Fibroblast of pulmonary artery (primary cell): ENCODE measurements at regions not wholly inside any gene's neighbourhood (a gene's known extent, or its start where the extent isn't known, plus 50 kb on each side); places are given as distances from the start of the nearest gene placed in this dataset.
A peak's percentile ranks its signal among the peaks of the same experiment; 100 is the strongest.

ENCODE experiments used
- DNase-seq: peaks from one replicate; pipeline ENCODE4 v3.0.0-alpha.2; 2010; ENCODE audit warnings: low read depth
- H3K4me3 ChIP-seq: replicated peaks from 2 replicates; pipeline ENCODE4 v1.5.1; 2011; ENCODE audit warnings: low read depth, mild to moderate bottlenecking, control low read depth, low read length, moderate library complexity
- TF ChIP-seq, protein P1 (sequence below): IDR thresholded peaks from 2 replicates; pipeline ENCODE4 v1.5.1; 2011; ENCODE audit warnings: mild to moderate bottlenecking, control low read depth, low read length, inconsistent platforms; ENCODE audit errors: missing control alignments

DNA sequence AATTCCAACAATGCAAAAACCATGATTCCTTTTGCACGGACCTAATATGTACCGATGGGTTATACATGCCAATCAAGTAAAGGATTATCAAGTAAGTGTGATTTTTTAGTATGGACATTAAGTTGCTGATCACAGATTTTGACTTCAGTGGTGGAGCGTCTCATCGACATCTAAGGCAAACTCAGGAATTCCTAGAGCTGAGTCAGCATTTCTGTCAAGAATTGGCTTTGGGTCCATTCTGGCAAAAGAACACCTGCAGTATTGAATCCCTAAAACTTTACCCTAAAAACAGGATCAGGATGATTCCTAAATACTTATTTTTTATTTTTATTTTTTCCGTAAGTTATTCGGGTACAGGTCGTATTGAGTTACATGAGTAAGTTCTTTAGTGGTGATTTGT, 83.6 kb downstream of the HPGD start:
- no peak for DNase-seq
- H3K4me3 ChIP-seq: no peak overlapping the region
- TF ChIP-seq, protein P1, sequence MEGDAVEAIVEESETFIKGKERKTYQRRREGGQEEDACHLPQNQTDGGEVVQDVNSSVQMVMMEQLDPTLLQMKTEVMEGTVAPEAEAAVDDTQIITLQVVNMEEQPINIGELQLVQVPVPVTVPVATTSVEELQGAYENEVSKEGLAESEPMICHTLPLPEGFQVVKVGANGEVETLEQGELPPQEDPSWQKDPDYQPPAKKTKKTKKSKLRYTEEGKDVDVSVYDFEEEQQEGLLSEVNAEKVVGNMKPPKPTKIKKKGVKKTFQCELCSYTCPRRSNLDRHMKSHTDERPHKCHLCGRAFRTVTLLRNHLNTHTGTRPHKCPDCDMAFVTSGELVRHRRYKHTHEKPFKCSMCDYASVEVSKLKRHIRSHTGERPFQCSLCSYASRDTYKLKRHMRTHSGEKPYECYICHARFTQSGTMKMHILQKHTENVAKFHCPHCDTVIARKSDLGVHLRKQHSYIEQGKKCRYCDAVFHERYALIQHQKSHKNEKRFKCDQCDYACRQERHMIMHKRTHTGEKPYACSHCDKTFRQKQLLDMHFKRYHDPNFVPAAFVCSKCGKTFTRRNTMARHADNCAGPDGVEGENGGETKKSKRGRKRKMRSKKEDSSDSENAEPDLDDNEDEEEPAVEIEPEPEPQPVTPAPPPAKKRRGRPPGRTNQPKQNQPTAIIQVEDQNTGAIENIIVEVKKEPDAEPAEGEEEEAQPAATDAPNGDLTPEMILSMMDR: no peak

GRCh38 chr4:174437749-174438148, 84.5 kb downstream of the HPGD start:
- TF ChIP-seq, protein P1: no peak
- DNase-seq: peak; percentile 16
- H3K4me3 ChIP-seq: no peak overlapping the region

DNA sequence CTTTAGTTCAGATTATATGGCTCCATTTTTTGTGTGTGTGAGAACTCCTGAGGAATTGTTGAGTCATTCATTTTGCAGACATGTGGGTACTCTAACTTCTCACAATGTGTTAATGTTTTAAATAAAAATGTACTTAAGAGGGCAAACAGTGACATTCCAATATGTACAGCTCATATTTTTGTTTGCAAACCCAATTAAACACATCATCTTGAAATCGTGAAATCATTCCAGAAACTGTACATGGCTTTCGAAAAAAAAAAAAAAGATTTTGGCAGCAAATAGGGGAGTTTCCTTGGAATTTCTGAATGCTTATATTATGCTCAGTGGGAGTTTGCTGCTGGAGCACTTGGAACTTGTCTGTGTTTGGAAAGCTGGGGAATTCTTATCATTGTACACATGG, 85.0 kb downstream of the HPGD start:
- TF ChIP-seq, protein P1: no peak
- peak; percentile 44 for DNase-seq
- no peak overlapping the region for H3K4me3 ChIP-seq

DNA sequence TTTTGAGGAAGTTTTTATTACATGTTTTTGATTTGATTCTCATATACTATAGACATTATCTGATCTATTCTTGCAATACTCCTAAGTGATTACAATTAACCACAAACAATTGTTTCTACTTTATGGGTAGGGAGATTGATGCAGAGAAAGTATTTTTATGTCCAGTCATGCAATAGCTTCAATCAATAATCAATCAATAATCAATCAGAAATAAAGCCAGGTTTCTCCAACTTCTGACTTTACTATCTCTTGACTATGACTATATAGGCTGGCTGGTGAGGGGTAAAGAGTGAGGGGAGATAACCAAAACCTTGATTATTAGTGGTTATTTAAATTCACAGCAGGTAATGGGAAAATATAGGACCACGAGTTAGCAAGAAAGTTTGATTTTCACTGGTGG, 85.9 kb downstream of the HPGD start:
- no peak for DNase-seq
- H3K4me3 ChIP-seq: no peak overlapping the region
- TF ChIP-seq, protein P1: no peak

DNA sequence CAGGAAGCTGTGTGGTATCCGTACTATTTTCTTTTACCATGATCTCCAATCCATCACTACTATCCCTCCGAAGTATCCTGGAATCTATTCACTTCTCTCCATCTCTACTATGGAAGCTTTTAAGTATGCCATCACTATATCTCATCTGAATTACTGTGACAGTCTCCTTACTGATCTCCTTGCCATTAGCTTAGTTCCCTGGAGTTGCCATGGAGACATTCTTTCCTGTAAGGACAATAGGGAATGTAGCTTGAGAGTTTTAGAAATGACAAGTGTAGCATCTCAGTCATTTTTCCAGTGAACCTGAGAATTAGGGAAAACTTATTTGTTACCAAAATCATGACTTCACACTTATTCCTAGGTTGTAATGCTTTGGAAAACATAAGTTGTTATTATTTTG, 86.3 kb downstream of the HPGD start:
- no peak for DNase-seq
- H3K4me3 ChIP-seq: no peak overlapping the region
- TF ChIP-seq, protein P1: no peak

DNA sequence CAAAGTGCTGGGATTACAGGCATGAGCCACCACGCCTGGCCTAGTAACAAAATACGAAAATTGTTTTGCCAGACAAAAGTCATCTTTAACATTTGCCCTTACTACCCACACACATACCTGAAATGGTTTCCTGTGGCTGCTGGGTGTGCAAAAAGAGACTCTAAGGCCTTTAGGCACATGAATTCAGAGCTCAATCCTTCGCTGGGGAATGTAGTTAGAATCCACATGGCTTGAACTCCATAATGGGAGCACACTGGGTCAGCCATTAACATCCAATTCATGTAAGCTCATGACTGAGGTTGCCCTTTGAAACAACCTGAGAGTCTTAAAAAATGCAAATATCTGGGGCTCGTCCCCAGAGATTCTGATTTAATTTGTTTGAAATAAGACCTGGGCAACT, 87.8 kb downstream of the HPGD start:
- no peak overlapping the region for H3K4me3 ChIP-seq
- DNase-seq: no peak
- TF ChIP-seq, protein P1: no peak

- TF ChIP-seq, protein P1: no peak
- no peak overlapping the region for H3K4me3 ChIP-seq
- no peak for DNase-seq
These were observed 91.7 kb downstream of the HPGD start for GRCh38 chr4:174430576-174430975.
